ENCODE measurements at regions not wholly inside any gene's neighbourhood (a gene's known extent, or its start where the extent isn't known, plus 50 kb on each side); places are given as distances from the start of the nearest gene placed in this dataset.

- ChIA-PET POLR2A (no interaction called here), CTCF (no interaction called here)
- Histone ChIP-seq H3K4me1 (ENCODE audit: control insufficient read depth, insufficient read depth, low read length) (no peaks in the 10 kb centered on the region), H3K27ac (ENCODE audit: extremely low read depth, low read depth, low read length) (no peak overlapping the region), H3K9me3 (ENCODE audit: control insufficient read depth, insufficient read depth, low read depth, low read length) (no peaks in the 10 kb centered on the region), H3K4me3 (ENCODE audit: low read depth, low read length) (no peak overlapping the region), H3K36me3 (ENCODE audit: control insufficient read depth in 2 of 2, insufficient read depth in 1 of 2, low read length in 2 of 2) (no peaks in the 10 kb centered on the region)
- TF ChIP-seq ZNF433 (tag by site-specific recombination; IDR thresholded peaks at IDR 0.05; ENCODE audit: low read depth) (no peak), OVOL3 (tag by site-specific recombination; IDR thresholded peaks at IDR 0.05) (no peak), ZNF211 (tag by site-specific recombination; IDR thresholded peaks at IDR 0.05; ENCODE audit: low read depth) (no peak), ZNF280D (tag by site-specific recombination; IDR thresholded peaks at IDR 0.05) (no peak), FEZF1 (tag by site-specific recombination; IDR thresholded peaks at IDR 0.05) (no peak), KLF10 (tag by site-specific recombination; IDR thresholded peaks at IDR 0.05) (no peak), ZBTB49 (tag by site-specific recombination; IDR thresholded peaks at IDR 0.05; ENCODE audit: low read depth) (no peak), ZSCAN4 (tag by site-specific recombination; IDR thresholded peaks at IDR 0.05) (no peak), ZNF488 (tag by site-specific recombination; IDR thresholded peaks at IDR 0.05) (no peak), ZNF518A (tag by site-specific recombination; conservative IDR thresholded peaks at IDR 0.05; ENCODE audit: low read depth) (no peak), ZNF174 (tag by site-specific recombination; IDR thresholded peaks at IDR 0.05) (no peak), ZNF292 (tag by site-specific recombination; IDR thresholded peaks at IDR 0.05; ENCODE audit: borderline replicate concordance, low read depth) (no peak), ZNF404 (tag by site-specific recombination; IDR thresholded peaks at IDR 0.05) (no peak), ZBTB44 (tag by site-specific recombination; IDR thresholded peaks at IDR 0.05) (no peak), ZNF302 (tag by site-specific recombination; IDR thresholded peaks at IDR 0.05; ENCODE audit: low read depth) (no peak)
Measured at GRCh38 chrX:39534949-39535348, 562.8 kb downstream of the BCOR start.

Measured in HEK293 (cell line).